Head of caudate nucleus (tissue), 42 donors: ENCODE measurements at regions not wholly inside any gene's neighbourhood (a gene's known extent, or its start where the extent isn't known, plus 50 kb on each side); places are given as distances from the start of the nearest gene placed in this dataset.

ENCODE experiments used
- DNase-seq, 42 donors: peaks; one replicate each; pipeline versions ENCODE4 v3.0.0 to v3.0.0-alpha.2; 2020 to 2021; ENCODE audit warnings: mixed read lengths in 7 of 42
- intact Hi-C: fragments of 100-400 bp; cut with DNase I; formaldehyde crosslinking; loops from one replicate; pipeline ENCODE4 v1.15.0; 2022

- intact Hi-C loops = no loop called here
- no peak for DNase-seq
Measured at GRCh38 chr5:117947836-117948235, 1040.5 kb downstream of the DTWD2 start.

- DNase-seq = no peak
- intact Hi-C loops = no loop called here
Measured at GRCh38 chr5:117947121-117947520, 1041.2 kb downstream of the DTWD2 start.

DNA sequence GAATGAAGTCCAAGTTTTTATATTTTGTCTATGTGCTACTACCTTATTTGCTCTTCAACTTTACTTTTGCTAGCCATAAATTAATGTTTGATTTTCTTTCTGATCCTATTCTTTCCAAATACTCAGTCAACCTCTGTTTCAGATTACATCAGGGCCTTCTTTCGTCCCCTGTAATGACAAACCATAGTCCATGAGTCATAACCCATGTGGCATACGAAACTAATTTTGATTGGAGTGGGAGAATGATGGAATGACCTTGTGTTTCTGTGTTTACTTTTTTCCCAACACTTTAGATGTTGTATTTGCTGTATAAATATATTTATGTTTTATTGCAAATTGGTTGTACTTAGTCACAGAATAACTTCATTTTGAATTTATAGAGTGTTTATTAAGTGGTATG, 1043.1 kb downstream of the DTWD2 start:
- intact Hi-C loops = no loop called here

DNA sequence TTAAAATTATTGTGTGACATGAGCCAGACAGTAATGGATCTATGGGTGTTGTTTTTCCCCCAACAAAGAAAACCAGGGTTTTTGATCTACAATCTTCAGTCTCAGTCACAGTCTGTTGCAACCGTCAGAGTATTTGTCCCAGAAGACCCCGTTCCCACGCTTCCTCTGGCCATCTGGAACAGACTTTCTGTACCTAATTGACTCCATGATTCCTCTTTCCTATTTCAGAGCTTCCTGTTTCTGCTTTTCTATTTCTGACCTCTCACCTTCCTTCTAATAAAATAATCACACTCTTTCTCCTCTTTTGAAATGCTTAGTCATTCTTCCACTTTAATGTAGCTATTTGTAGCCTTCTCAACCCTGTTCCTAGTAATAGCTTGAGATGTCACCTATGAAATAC, 1044.8 kb downstream of the DTWD2 start:
- DNase-seq = no peak
- intact Hi-C loops = no loop called here

More for the DNA sequence above, 1043.1 kb downstream of the DTWD2 start:
- DNase-seq = no peak

- no peak for DNase-seq
- intact Hi-C loops = no loop called here
Measured at GRCh38 chr5:117942861-117943519, 1045.4 kb downstream of the DTWD2 start.

DNA sequence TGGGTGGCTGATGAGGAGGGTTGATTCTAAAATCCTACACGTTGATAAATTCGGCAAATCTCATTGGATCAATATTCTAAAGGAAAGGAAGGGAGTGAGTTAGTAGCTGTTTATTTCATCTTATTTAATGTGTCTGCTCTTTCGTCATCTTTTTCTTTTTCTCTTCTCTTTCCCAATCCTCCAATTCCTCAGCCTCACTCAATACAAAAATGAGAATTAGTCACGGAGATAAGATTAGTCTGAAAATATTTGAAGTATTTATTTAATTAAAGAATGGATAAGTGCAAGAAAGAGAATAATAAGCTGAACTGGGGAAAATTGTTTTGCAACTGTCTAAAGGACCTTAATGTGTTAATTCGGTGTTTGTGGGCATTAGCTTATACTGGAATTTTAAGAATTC, 1095.1 kb downstream of the DTWD2 start:
- intact Hi-C loops = no loop called here

GRCh38 chr5:117892360-117892759, 1096.0 kb downstream of the DTWD2 start:
- no peak for DNase-seq
- intact Hi-C loops = no loop called here

More for the DNA sequence above, 1095.1 kb downstream of the DTWD2 start:
- DNase-seq = no peak

- intact Hi-C loops = no loop called here
- no peak for DNase-seq
Measured at GRCh38 chr5:117889596-117889995, 1098.8 kb downstream of the DTWD2 start.

DNA sequence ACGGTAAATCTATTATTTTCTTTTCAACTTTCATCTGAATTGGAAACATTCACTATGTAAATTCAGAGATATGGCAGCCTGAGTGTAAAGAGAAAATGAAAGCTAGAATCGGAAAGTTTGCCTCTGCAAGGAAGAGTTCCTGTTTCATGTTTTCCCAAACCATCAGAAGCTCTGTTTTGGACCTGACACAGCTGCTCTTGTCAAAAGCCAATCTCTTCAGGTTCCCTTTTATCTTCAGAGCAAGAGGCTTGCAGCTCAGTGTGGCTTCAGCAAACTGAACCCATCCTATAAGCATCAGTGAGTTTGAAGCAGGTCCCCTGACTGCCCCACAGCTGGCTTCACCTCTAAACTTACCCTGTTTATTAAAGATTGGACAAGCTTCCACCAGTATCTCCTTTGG, 1099.7 kb downstream of the DTWD2 start:
- DNase-seq = peak in 7 of 42 donors; percentile 1 to 43 (median 8)
- intact Hi-C loops = no loop called here

- no peak for DNase-seq
- intact Hi-C loops = no loop called here
Measured at GRCh38 chr5:117881426-117882230, 1106.7 kb downstream of the DTWD2 start.

DNA sequence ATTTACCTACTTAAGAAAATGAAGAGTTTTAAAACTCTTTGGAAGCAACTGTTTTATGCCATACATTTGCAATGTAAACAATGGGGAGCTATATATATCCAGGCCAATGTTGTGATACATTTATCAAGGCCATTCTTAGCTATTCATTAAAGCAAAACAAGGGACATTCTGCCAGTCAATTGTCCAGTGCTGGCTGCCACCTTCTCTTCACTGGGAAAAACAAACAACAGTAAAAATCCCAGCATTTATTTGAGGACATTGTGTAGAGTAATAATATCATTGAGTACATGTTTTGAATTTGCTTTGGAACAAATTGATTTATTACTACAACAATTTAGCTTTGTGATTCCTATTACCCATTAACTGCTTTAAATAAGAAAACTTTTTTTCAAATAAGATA, 1107.4 kb downstream of the DTWD2 start:
- intact Hi-C loops = no loop called here
- DNase-seq = no peak

- intact Hi-C loops = no loop called here
- no peak for DNase-seq
Measured at GRCh38 chr5:117877731-117878130, 1110.6 kb downstream of the DTWD2 start.

- DNase-seq = no peak
- intact Hi-C loops = no loop called here
Measured at GRCh38 chr5:117872798-117873368, 1115.5 kb downstream of the DTWD2 start.

- intact Hi-C loops = no loop called here
- DNase-seq = no peak
Measured at GRCh38 chr5:117869596-117869995, 1118.8 kb downstream of the DTWD2 start.

DNA sequence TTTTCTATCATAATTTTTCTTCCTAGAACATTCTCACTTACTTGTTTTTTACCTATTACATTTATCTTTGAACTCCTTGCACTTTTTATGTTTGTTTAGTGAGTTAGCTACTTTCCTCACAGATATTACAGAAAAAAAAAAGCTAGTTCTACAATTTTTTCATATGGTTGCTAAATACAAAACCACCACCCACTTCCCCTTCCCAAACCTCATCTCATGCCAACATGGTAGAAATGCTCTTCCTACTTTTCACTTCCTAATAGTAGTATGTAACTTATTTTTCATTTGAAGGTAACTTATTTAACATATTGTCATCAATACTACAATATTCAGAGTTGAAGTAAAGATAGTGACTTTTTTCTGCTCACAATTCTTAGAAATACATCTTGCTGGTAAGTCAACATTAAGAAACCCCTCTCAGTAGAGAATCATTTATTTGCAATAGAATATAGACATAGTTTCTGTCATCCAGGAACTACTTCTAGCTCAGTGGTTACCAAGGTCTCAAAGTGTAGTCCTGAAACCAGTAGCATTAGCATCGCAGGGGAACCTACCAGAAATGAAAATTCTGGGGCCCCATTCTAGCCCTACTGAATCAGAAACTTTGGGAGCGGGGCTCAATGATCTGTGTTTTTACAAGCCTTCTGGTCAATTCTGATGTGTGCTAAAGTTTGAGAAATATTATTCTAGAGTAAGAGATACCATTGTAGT, 1124.6 kb downstream of the DTWD2 start:
- no peak for DNase-seq
- intact Hi-C loops = no loop called here

GRCh38 chr5:117860550-117860949, 1127.8 kb downstream of the DTWD2 start:
- intact Hi-C loops = no loop called here
- DNase-seq = no peak

DNA sequence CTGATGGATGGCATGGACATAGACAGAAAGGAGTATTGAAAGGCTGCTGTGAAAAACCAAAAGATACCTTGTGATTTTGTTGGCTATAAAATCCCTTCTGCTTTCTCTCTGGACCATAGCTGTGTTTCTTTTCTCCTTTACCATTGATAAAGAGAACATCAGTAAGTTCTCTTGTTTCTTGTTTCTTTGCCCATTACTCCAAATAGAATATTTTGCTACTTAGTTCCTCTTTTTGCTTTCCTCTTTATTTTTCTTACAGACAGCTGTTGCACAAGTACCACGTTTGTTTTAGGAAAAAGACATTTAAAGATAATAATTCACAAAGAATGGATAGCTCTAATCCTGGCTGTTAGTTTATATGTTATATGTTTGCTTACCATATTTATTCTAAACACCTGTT, 1129.2 kb downstream of the DTWD2 start:
- intact Hi-C loops = no loop called here
- no peak for DNase-seq

DNA sequence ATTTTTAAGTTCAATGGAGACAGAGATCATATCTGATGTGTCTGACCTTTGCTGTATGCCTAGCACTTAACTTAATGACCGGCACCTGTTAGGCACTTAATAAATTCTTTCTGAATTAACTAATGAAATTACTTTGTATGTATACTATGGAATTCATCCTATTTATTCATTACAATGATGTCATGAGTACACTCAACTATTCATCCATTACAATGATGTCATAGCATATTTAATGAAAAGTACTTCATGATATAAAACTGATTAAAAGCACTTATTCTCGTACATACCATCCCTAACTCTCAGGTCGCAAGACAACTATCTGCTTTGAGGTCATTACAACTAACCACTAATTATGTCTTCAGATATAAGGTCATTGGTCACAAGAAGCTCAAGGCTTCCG, 1131.6 kb downstream of the DTWD2 start:
- no peak for DNase-seq
- intact Hi-C loops = no loop called here

- DNase-seq = no peak
- intact Hi-C loops = no loop called here
Measured at GRCh38 chr5:117837786-117838185, 1150.6 kb downstream of the DTWD2 start.

DNA sequence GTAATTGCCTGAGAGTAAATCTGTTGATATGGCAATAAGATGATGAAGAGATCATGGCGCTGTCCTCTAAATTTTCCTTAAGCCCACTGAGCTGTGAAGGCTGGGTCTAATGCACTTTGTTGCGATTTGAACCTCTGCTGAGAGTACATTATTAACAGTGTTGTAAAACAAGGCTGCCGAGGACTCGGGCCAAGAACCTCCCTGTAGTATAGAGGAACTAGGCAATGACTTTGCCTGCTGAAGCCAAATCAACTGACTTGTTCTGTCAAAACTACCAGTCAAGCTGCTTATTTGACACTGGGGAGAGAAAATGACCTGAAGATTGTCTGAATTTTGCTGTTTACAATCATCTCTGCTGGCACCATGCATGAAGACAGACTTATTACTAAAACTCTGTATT, 1154.7 kb downstream of the DTWD2 start:
- intact Hi-C loops = no loop called here
- DNase-seq = no peak
